Vagina (tissue), 2 donors: ENCODE measurements at regions not wholly inside any gene's neighbourhood (a gene's known extent, or its start where the extent isn't known, plus 50 kb on each side); places are given as distances from the start of the nearest gene placed in this dataset.
"Not testable (repeated sequence)": the region's sequence is repeated elsewhere in the genome, so short reads cannot be mapped to it uniquely, and the experiment has no call there.

Source experiments
- CTCF ChIP-seq, 3 experiments: fragments of 450-650 bp in 2 of 3; fragments of 200-600 bp in 1 of 3; sonication (generic) in 1 of 3; IDR thresholded peaks; one replicate each; pipeline ENCODE4 v1.5.1; 2017 to 2019; ENCODE audit warnings: antibody characterized with exemption in 3 of 3, mild to moderate bottlenecking in 2 of 3, moderate library complexity in 2 of 3
- POLR2A ChIP-seq, 2 donors: fragments of 450-650 bp; IDR thresholded peaks; one replicate each; pipeline ENCODE4 v1.6.1; 2017; ENCODE audit warnings: antibody characterized with exemption in 2 of 2, mild to moderate bottlenecking in 2 of 2, moderate library complexity in 2 of 2
- POLR2AphosphoS5 ChIP-seq, 2 donors: sonication (generic); formaldehyde crosslinking; IDR thresholded peaks; one replicate each; pipeline ENCODE4 v1.9.0; 2017; ENCODE audit warnings: antibody characterized with exemption in 2 of 2, mild to moderate bottlenecking in 2 of 2, low read depth in 1 of 2; ENCODE audit not compliant: insufficient read depth in 1 of 2

DNA sequence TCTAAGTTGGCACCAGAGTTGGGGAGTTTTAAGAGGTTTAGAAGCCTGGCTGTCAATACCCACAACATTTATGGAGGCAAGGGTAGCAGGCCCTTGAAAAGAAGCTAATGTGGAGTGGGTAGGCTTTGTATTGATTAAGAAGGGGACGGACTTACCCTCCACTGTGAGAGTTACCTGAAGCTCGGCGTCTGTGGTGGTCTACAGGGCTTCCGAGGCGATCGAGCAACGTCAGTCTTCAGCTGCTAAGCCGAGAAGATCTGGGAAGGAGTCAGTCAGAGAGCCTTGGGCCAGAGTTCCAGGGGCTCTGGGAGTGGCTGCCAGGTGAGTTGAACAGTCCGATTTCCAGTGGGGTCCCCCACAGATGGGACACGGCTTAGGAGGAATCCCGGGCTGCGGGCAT, 249.0 kb upstream of the MVB12B start:
- not testable (repeated sequence) for TF ChIP-seq CTCF (IDR thresholded peaks at IDR 0.05); POLR2A (IDR thresholded peaks at IDR 0.05); POLR2AphosphoS5 (IDR thresholded peaks at IDR 0.05; ENCODE audit: insufficient read depth in 1 of 2, low read depth in 1 of 2)
